ENCODE measurements at regions not wholly inside any gene's neighbourhood (a gene's known extent, or its start where the extent isn't known, plus 50 kb on each side); places are given as distances from the start of the nearest gene placed in this dataset.
"Not testable (repeated sequence)": the region's sequence is repeated elsewhere in the genome, so short reads cannot be mapped to it uniquely, and the experiment has no call there.

GRCh38 chr11:24216488-24216887 lies 280.4 kb upstream of the LUZP2 start:
- TF ChIP-seq CTCF (IDR thresholded peaks at IDR 0.05; ENCODE audit: low read length) (no peak), EZH2phosphoT487 (IDR thresholded peaks at IDR 0.05; ENCODE audit: low read length) (no peak), EZH2 (optimal IDR thresholded peaks at IDR 0.05; ENCODE audit: low read depth, low read length) (no peak)
- H3K9me2 ChIP-seq (replicated peaks; ENCODE audit: insufficient read depth, low read length): no peaks in the 10 kb centered on the region
- no peaks in the 10 kb centered on the region for H3F3A ChIP-seq (ENCODE audit: insufficient read depth, low read length)
- H3K9me3 ChIP-seq (replicated peaks; ENCODE audit: insufficient read depth, low read length): no peaks in the 10 kb centered on the region
- H3K4me2 ChIP-seq (ENCODE audit: low read depth, low read length): no peak overlapping the region
- no peaks in the 10 kb centered on the region for H3K4me1 ChIP-seq (ENCODE audit: low read length)
- H2AFZ ChIP-seq (ENCODE audit: low read length): no peak overlapping the region
- H3K27ac ChIP-seq (ENCODE audit: low read length): no peak overlapping the region
- no peaks in the 10 kb centered on the region for H4K20me1 ChIP-seq (ENCODE audit: insufficient read depth, low read length)
- H3K9ac ChIP-seq (ENCODE audit: low read length): no peak overlapping the region
- no peaks in the 10 kb centered on the region for H3K36me3 ChIP-seq (replicated peaks; ENCODE audit: insufficient read depth, low read length)
- no peak for DNase-seq
- H3K27me3 ChIP-seq (replicated peaks; ENCODE audit: insufficient read depth, low read length): no peaks in the 10 kb centered on the region
- H3K4me3 ChIP-seq (ENCODE audit: low read length): no peak overlapping the region
- H3K79me2 ChIP-seq (ENCODE audit: low read length): no peaks in the 10 kb centered on the region

GRCh38 chr11:24217319-24217718 lies 279.5 kb upstream of the LUZP2 start:
- not testable (repeated sequence) for H3K4me3 ChIP-seq (ENCODE audit: low read length); H4K20me1 ChIP-seq (ENCODE audit: insufficient read depth, low read length); H3K9me2 ChIP-seq (replicated peaks; ENCODE audit: insufficient read depth, low read length)

GRCh38 chr11:24225501-24225900 lies 271.4 kb upstream of the LUZP2 start:
- H3K27me3 ChIP-seq (replicated peaks; ENCODE audit: insufficient read depth, low read length): no peaks in the 10 kb centered on the region
- H3K4me1 ChIP-seq (ENCODE audit: low read length): no peaks in the 10 kb centered on the region
- no peaks in the 10 kb centered on the region for H3K9me2 ChIP-seq (replicated peaks; ENCODE audit: insufficient read depth, low read length)
- no peak for DNase-seq
- TF ChIP-seq EZH2phosphoT487 (IDR thresholded peaks at IDR 0.05; ENCODE audit: low read length) (no peak), CTCF (IDR thresholded peaks at IDR 0.05; ENCODE audit: low read length) (no peak)
- no peaks in the 10 kb centered on the region for H3K36me3 ChIP-seq (replicated peaks; ENCODE audit: insufficient read depth, low read length)
- H3K79me2 ChIP-seq (ENCODE audit: low read length): no peaks in the 10 kb centered on the region
- H3K9ac ChIP-seq (ENCODE audit: low read length): no peak overlapping the region
- H2AFZ ChIP-seq (ENCODE audit: low read length): no peak overlapping the region
- H3K4me3 ChIP-seq (ENCODE audit: low read length): no peak overlapping the region
- no peaks in the 10 kb centered on the region for H3F3A ChIP-seq (ENCODE audit: insufficient read depth, low read length)
- H3K27ac ChIP-seq (ENCODE audit: low read length): no peak overlapping the region
- H3K9me3 ChIP-seq (replicated peaks; ENCODE audit: insufficient read depth, low read length): no peaks in the 10 kb centered on the region
- H3K4me2 ChIP-seq (ENCODE audit: low read depth, low read length): no peak overlapping the region
- no peaks in the 10 kb centered on the region for H4K20me1 ChIP-seq (ENCODE audit: insufficient read depth, low read length)

More at GRCh38 chr11:24217319-24217718, 279.5 kb upstream of the LUZP2 start:
- H3K4me2 ChIP-seq (ENCODE audit: low read depth, low read length); H3K4me1 ChIP-seq (ENCODE audit: low read length); H2AFZ ChIP-seq (ENCODE audit: low read length); DNase-seq; H3K9ac ChIP-seq (ENCODE audit: low read length); H3K79me2 ChIP-seq (ENCODE audit: low read length); H3F3A ChIP-seq (ENCODE audit: insufficient read depth, low read length); H3K27me3 ChIP-seq (replicated peaks; ENCODE audit: insufficient read depth, low read length); H3K27ac ChIP-seq (ENCODE audit: low read length); H3K9me3 ChIP-seq (replicated peaks; ENCODE audit: insufficient read depth, low read length); H3K36me3 ChIP-seq (replicated peaks; ENCODE audit: insufficient read depth, low read length): not testable (repeated sequence)

GRCh38 chr11:24226606-24227005 lies 270.2 kb upstream of the LUZP2 start:
- H3K4me1 ChIP-seq (ENCODE audit: low read length): no peaks in the 10 kb centered on the region
- H3K4me3 ChIP-seq (ENCODE audit: low read length): no peak overlapping the region
- no peaks in the 10 kb centered on the region for H3K9me3 ChIP-seq (replicated peaks; ENCODE audit: insufficient read depth, low read length)
- H3K27ac ChIP-seq (ENCODE audit: low read length): no peak overlapping the region
- H3K79me2 ChIP-seq (ENCODE audit: low read length): no peaks in the 10 kb centered on the region
- no peak overlapping the region for H3K4me2 ChIP-seq (ENCODE audit: low read depth, low read length)
- H3F3A ChIP-seq (ENCODE audit: insufficient read depth, low read length): no peaks in the 10 kb centered on the region
- H3K9ac ChIP-seq (ENCODE audit: low read length): no peak overlapping the region
- H3K36me3 ChIP-seq (replicated peaks; ENCODE audit: insufficient read depth, low read length): no peaks in the 10 kb centered on the region
- no peak for TF ChIP-seq EZH2phosphoT487 (IDR thresholded peaks at IDR 0.05; ENCODE audit: low read length)
- no peak for TF ChIP-seq CTCF (IDR thresholded peaks at IDR 0.05; ENCODE audit: low read length)
- no peak for TF ChIP-seq EZH2 (optimal IDR thresholded peaks at IDR 0.05; ENCODE audit: low read depth, low read length)
- no peaks in the 10 kb centered on the region for H4K20me1 ChIP-seq (ENCODE audit: insufficient read depth, low read length)
- H3K9me2 ChIP-seq (replicated peaks; ENCODE audit: insufficient read depth, low read length): no peaks in the 10 kb centered on the region
- H3K27me3 ChIP-seq (replicated peaks; ENCODE audit: insufficient read depth, low read length): no peaks in the 10 kb centered on the region
- no peak overlapping the region for H2AFZ ChIP-seq (ENCODE audit: low read length)
- no peak for DNase-seq

All from MM.1S (cell line).